GM21381 (cell line): ENCODE measurements at regions not wholly inside any gene's neighbourhood (a gene's known extent, or its start where the extent isn't known, plus 50 kb on each side); places are given as distances from the start of the nearest gene placed in this dataset.
"Not testable (repeated sequence)": the region's sequence is repeated elsewhere in the genome, so short reads cannot be mapped to it uniquely, and the experiment has no call there.

Experiments used
- ATAC-seq: cut with Tn5 transposase; IDR thresholded peaks from one replicate; pipeline ENCODE4 v1.9.1; 2021; ENCODE audit warnings: mild to moderate bottlenecking, moderate library complexity; ENCODE audit not compliant: unreplicated experiment

DNA sequence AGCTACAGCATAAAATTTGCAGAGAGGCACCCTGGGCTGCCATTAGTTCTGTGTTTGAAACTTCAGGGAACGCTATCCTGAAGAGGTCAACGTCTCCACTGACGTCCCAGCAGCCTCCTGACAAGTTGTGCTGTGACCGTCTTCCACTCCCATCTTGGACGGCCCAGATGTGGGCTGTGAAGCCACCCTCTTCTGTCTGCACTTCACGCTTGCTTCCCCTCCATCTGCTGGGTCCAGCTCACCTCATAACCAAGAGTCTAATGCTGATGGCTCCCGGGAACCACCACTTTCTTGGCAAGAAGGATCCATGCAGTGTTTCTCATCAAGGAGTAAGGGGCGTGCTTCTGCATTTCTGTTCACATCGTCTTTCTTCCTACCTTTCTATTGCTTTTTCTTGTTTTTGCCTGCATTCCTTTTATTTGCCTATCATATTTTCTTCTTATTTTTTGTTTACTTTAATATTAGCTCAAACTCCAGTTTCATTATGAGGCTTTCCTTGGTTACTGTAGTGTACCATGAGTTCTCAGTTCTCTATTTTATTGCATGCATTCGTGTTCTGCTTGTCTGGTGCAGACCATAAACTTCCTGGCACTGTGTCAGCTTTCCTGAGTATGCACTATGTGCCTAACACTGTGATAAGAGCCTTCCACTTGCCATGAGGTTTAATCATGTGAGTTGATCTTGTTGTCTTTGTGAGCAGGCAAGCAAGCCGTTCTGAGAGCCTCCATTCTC, 631.8 kb upstream of the RAB6C start:
- ATAC-seq = peak; percentile 100

DNA sequence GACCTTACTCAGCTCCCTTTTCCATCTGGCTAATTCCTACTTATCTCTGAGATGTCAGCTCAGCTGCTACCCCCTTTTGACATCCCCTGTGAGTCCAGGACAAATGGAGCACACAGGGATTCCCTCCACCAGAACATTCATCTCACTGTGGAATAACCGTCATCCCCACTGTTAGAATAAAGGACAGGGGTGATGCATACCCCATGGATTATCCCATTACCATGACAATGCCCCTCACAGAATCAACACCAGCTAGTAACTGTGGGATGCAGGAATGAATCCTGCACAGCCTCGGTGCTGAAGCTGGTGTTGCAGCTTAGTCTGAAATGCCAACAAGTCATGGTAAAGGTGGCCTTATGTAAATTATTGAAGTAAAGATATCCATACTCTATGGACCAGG, 624.8 kb upstream of the RAB6C start:
- no peak for ATAC-seq

DNA sequence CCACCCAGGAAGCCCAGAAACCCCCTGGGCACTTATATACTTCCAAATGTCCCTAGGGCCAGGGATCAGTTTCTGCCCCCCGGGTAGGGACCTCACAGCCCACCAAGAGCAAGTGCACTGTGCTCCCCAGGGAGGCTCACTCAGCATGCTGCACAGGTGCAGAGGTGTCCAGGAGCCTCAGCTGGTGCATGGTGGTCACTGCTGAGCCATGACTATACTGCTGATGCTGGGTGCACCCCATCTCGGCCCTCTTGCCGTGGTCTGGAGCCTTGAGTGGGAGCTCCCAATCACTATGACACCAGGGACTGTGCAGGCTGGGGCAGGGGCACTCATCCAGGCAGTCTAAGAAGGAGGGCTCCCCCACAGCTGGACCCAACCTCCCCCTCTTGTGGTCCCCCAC, 617.8 kb upstream of the RAB6C start:
- ATAC-seq = no peak

DNA sequence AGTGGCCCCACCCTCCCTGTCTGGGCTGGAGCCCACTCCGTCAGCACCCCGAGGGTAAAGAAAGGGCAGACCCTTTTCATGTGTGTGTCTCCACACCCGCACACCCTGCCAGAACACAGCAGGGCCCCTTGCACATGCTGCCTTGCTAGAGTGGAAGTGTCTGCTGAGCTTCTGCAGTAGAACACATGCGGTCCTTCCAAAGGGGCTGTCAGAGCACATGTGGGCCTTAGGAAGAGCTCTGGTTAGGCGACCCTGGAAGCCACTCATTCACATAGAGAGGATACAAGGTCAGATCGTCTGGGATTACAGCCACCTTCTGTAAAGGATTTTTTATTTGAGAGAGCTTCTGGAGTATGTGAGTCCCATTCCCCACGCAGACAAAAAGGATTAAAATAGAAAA, 613.2 kb upstream of the RAB6C start:
- no peak for ATAC-seq

DNA sequence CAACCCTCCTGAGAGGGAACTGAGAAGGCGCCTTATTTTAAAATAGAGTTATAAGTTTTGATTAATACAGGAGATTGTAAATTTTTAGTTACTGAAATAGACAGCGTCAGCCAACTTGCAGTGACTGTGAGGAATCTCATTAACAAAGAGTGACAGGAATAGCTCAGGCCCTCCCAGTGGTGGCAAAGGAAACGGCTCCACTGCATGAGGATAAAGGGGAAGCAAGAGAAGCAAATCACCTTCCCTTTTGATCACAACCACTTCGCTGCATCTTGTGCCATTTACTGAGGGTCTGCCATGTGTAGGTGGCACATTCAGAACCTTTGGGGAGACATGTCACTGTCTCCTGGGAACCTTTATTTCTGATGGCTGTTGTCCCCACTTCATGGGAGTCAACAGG, 612.4 kb upstream of the RAB6C start:
- no peak for ATAC-seq

DNA sequence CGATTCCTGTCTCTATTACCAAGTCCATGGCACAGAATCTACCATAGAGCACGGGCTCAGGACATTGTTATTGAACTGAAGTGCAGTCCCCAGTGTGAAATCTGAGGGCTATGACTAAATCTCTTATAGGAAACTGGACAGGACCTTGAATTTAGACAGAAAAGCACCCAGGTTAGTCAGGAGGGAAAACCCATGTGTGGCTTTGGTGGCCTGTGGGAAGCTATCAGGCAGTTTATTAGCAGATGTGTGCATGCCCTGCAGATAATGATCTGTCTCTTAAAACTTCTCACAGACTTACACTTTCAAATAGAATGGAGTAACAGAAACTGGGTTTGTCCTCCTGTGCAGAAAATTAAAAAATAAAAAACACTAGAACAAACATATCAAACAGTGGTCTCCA, 610.0 kb upstream of the RAB6C start:
- ATAC-seq = peak; percentile 47

DNA sequence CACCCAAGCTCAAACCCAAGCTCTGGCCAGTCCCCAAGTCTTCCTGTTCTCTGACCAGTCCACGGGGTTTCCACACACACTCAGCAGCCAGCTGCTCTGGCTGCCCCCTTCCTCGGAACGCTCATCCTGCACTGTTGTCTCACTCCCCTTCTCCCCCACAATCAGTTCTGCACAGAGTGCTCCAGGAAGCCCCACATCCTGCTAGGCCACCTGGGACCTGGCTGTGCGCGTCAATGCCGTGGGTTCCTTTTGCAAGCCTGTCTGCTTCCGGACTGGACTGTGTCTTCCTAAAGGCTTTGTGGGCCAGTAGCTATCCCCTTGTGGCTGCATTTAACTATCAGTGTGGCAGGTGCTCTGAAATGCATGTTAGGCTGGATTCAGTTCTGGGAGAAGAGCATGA, 605.0 kb upstream of the RAB6C start:
- ATAC-seq = no peak

DNA sequence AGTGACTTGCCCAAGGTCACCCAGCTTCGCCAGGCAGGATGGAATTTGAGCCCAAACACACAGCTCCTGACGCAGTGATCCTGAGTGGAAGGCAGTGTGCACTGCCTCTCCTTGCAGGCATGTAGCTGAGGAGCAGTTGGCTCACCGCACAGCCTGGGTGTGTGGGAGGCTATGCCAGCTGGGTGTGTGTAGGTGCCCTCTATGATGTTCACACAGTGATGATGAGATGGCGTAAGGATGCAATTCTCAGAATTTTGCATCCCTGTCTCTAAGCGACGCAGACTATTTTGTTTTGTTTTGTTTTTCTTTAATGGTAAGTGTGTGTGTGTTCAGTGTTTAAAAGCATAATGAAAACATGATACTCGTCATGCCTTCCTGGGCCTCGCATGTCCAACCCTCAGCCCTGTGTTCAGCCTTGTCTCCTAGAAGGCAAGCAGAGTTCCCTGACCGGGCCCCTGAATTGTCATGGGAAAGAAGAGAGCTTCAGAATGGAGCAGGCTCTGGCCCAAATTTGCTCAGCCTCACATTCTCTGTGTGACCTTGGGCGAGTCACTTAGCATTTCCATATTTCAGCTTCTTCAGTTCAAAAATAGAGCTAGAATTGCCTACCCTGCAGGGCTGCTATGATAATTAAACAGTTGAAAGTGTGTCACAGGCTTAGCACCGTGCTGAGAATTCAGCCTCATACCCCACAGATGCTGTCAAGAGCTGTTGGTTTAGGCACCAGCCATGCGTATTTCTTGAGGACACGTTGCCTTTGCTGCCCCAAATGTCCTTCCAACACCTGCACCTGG, 603.6 kb upstream of the RAB6C start:
- no peak for ATAC-seq

DNA sequence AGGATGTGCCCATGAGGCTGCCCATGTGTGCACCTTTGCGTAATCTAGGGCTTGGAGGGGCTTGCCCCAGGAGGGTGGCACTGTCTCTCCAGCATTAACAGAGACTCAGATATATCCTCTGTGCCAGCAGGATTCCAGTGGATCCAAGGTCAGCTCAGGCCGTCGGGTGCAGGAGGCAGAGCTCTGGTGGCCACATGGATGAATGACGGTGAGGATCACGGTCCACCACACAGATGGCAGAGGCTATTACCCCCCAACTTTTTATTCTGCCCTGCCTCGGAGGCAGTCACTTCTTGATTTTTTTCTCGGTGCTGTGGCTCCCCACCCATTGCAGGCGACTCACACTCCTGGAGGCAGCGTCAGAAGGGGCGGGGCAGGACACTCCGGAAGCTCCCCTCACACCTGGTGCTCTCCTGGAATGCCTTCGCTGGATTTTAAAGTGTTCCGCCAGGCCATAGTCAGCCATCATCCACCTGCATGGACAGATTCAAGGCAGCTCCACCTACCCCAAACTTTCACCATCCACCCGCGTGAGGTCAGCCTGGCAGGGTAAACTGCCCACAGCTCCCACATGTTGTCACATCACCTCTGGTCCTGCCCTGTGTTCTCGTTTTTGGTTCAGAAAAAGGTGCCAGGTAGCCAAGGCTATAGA, 602.9 kb upstream of the RAB6C start:
- no peak for ATAC-seq

DNA sequence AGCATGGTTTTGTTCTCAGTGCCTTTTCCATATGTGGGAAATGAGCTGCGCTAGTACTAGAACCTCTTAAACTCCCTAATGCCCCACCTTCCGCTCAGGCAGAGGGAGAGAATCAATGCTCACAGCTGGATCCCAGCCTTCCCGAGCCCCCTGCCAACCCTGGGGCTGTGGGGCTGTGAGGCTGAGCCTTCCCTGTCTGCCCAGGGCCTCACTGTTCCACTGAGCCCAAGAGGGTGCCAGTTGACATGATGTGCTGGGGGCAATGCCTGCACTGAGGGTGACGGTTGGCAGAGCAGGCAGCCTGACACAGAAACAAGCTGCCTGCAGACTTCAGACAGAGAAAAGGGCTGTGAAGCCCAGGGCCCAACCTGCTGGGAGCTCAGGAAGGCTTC, 602.4 kb upstream of the RAB6C start:
- ATAC-seq = no peak

DNA sequence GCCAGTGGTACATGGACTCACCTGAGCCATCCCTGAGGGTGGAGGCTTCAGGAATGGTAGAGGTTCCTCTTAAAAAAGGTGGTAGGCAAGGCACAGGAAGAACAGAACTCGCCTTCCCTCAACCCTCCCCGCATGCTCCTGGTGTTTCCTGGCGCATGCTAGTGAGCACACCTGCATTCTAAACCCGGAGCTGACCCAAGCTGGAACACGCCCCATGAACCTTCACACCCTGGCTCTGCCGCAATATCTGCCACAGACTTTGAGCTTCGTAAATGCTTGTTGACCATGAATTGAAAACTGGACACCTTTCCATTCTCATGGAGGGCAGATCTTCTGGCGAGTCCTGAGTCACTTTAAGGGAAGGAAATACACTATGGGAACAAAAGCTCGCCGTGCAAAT, 601.3 kb upstream of the RAB6C start:
- ATAC-seq = no peak

DNA sequence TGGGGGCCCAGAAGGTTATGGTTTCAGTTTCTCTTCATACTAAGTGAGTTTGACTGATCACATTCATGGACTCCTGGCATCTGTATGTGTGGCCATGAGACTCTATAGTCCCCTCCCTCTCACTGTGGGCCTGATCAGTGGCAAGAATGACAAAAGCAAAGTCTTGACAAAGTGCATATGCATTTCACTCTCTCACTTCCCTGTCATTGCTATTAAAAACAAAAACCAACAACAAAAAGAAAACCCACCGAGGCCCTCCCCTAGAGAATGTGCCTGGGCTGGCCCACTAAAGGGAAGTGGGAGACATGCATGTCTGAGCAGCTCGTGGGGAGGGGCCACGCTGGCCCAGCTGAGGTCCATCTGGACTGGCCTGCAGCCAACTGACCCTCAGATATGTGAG, 600.1 kb upstream of the RAB6C start:
- ATAC-seq = no peak

DNA sequence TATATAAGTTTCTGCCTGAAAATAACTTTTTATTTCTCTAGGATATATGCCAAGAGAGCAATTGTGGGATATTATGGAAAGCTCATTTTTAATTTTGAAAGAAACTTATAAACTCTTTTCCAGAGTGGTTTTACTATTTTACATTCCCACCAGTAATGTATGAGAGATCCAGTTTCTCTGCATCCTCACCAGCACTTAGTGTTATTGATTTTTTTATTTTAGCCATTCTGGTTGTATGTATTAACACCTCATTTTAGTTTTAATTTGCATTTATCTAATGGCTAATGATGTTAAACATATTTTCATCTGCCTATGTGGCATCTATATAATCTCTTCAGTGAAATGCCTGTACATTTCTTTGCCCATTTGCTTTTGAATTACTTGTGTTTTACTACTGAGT, 597.7 kb upstream of the RAB6C start:
- no peak for ATAC-seq

DNA sequence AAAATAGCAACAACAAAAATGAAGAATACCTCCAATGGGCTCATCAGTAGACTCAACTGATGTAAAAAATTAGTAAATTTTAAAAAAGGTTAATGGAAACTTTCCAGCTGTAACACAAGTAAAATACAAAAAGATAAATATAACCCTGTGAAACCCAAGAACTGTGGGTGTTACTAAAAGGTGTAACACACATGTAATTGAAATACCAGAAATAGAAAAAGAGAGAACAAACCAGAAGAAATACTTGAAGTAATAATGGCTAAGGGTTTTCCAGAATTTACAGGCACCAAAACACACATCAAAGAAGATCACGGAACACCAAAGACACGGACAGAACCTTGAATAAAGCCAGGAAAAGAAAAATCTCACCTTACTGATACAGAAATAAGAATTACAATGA, 590.6 kb upstream of the RAB6C start:
- ATAC-seq = no peak

DNA sequence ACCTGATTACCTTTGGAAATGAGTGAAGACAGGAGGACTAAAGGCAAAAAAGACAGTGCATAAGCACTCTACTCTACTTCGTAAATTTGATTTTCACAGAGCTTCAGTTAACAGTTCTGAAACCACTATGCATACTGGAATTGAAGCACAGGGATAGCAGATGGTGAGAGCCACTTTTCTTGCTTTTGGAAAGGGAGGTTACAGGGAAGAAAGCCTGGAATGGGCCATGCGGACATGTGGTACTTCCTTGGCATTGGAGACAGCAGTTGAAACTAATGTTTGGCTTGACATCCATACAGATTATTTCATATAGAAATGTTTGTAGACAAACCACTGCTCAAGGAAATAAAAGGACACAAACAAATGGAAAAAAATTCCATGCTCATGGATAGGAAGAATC, 585.6 kb upstream of the RAB6C start:
- ATAC-seq = no peak

DNA sequence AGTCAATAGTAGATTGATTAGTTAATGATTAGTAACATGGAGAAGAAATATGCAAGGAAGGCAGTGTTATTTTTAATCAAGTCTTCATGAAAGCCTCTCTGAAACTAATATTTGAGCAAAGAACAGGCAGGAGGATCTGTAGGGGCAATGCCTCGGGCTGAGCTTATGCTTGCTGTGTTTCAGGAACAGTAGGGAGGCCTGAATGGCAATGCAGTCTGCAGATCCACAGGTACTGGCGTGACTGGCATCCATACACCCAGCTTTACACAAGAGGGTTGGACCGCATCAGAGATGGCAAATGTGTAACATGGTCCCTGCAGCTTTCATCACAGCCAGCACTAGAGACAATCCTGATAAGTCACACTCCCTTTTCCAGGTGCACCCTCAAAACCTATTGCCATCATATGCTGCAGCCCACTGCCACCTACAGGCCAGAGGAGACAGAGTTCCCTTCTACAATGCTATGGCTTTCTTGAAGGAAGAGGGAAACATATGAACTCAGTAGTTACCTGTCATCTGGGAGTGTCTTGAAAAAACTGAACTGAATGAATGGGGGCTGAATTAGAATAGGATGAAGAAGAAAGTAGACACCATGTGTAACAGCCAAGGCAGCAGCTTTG, 582.4 kb upstream of the RAB6C start:
- ATAC-seq = peak; percentile 72

DNA sequence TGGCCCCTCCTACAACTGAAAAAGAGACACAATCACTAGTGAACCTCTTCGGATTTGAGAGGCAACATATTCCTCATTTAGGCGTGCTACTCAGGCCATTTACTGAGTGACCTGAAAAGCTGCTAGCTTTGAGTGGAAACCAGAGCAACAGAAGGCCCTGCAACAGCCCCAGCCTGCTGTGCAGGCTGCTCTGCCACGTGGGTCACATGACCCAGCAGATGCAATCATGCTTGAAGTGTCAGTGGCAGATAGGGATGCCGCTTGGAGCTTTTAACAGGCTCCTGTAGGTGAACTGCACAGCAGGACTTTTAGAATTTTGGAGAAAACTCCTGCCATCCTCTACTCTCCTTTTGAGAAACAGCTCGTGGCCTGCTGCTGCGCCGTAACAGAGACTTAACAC, 578.6 kb upstream of the RAB6C start:
- ATAC-seq = no peak

DNA sequence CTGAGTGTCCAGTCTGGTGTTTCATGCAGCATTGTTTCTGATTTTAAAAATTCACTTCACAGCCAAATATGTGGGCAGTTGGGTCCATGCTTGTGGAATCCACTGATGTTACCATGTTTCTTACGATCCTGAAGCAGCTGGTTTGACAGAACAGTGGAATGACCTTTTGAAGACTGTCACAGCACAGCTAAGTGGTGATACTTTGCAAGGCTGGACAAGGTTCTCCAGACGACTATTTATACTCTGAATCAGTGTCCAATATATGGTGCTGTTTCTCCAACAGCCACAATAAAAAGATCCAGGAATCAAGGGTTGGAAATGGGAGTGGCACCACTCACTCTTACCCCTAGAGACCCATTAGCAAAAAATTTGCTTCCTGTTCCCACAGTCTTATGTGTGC, 577.4 kb upstream of the RAB6C start:
- no peak for ATAC-seq

DNA sequence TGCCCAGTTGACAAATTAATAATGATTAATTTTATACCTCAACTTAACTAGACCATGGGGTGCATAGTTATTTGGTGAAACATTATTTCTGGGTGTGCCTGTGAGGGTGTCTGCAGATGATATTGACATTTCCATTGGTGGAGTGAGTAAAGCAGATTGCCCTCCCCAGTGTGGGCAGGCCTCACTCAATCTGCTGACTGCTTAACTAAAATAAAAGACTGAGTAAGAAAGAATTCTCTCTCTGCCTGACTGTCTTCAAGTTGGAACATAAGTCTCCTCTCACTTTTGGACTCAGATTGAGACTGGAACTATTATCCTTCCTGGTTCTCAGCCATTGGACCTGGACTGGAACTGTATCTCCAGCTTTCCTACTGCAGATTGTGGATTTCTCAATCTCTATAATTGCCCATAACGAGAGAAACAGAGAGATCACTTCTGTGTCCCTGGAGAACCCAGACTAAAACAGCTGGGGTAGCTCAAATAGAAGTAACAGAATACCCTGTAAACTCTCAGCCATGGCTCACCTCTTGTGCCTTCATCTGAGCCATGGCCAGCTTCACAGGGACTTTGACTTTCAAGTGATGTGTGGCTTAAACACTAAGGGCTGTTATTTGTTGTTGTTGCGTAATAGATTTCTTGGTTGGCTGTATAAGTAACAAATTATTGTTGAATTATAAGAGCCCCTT, 575.3 kb upstream of the RAB6C start:
- no peak for ATAC-seq

DNA sequence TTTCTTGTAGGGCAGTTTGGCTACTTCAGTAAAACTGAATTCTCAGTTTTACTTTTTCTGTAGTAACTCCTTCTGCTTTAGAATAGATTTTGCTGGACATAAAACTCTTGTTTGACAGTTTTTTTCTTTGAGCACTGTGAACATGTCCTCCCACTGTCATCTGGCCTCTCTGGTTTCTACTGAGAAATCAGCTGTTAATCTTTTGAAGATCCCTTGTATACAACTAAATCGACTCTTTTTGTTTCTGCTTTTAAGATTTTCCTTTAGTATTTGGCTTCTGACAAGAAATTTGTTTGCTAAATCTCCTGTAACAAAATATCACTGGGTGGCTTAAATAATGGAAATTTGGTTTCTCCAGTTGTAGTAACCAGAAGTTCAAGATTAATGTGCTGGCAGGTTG, 570.9 kb upstream of the RAB6C start:
- ATAC-seq = no peak

DNA sequence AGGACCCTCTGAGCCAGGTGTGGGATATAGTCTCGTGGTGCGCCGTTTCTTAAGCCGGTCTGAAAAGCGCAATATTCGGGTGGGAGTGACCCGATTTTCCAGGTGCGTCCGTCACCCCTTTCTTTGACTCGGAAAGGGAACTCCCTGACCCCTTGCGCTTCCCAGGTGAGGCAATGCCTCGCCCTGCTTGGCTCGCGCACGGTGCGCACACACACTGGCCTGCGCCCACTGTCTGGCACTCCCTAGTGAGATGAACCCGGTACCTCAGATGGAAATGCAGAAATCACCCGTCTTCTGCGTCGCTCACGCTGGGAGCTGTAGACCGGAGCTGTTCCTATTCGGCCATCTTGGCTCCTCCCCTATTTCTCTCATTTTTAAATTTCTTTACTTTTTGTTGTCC, 562.4 kb upstream of the RAB6C start:
- ATAC-seq = not testable (repeated sequence)
